B cell (primary cell): ENCODE measurements at regions not wholly inside any gene's neighbourhood (a gene's known extent, or its start where the extent isn't known, plus 50 kb on each side); places are given as distances from the start of the nearest gene placed in this dataset.

Experiments
- CTCF ChIP-seq: fragments of 200-600 bp; IDR thresholded peaks from one replicate; pipeline ENCODE4 v1.8.0; 2022; ENCODE audit warnings: antibody characterized with exemption, mild to moderate bottlenecking
- EZH2 ChIP-seq: IDR thresholded peaks from 2 replicates; pipeline ENCODE4 v1.6.1; 2012; ENCODE audit warnings: borderline replicate concordance, low read depth, mild to moderate bottlenecking, moderate library complexity, low read length; ENCODE audit not compliant: insufficient read depth, poor library complexity, severe bottlenecking

GRCh38 chr16:74070237-74070636, 226.4 kb upstream of the PSMD7 start:
- TF ChIP-seq CTCF (no peak), EZH2 (no peak)
